Activated naive CD4-positive, alpha-beta T cell treated with anti-CD3 and anti-CD28 coated beads, Interleukin-2, amount 10 ng/mL, durations not matched to agents 7 days and 5 days (primary cell): ENCODE measurements at regions not wholly inside any gene's neighbourhood (a gene's known extent, or its start where the extent isn't known, plus 50 kb on each side); places are given as distances from the start of the nearest gene placed in this dataset.
A peak's percentile ranks its signal among the peaks of the same experiment; 100 is the strongest.

ENCODE experiments used
- CTCF ChIA-PET: fragments of 350-600 bp; sonication (Branson Sonifier 250); formaldehyde crosslinking; loops from one replicate; lab custom pipeline; 2021; ENCODE audit warnings: antibody characterized with exemption; lab: Charles Lee
- DNase-seq: peaks from one replicate; pipeline ENCODE4 v3.0.0-alpha.2; 2020
- H3K27ac Mint-ChIP-seq: one replicate; pipeline ENCODE4 v1.8.0; 2021; ENCODE audit warnings: mild to moderate bottlenecking, moderate library complexity, mixed read lengths
- H3K27me3 Mint-ChIP-seq: one replicate; pipeline ENCODE4 v1.8.0; 2021; ENCODE audit warnings: mild to moderate bottlenecking, mixed read lengths
- H3K36me3 Mint-ChIP-seq: one replicate; pipeline ENCODE4 v1.8.0; 2021; ENCODE audit warnings: mixed read lengths
- H3K4me1 Mint-ChIP-seq: one replicate; pipeline ENCODE4 v1.8.0; 2021; ENCODE audit warnings: mixed read lengths
- H3K4me3 Mint-ChIP-seq: one replicate; pipeline ENCODE4 v1.8.0; 2021; ENCODE audit warnings: mild to moderate bottlenecking, moderate library complexity, mixed read lengths
- H3K9me3 Mint-ChIP-seq: one replicate; pipeline ENCODE4 v1.8.0; 2021; ENCODE audit warnings: mixed read lengths

DNA sequence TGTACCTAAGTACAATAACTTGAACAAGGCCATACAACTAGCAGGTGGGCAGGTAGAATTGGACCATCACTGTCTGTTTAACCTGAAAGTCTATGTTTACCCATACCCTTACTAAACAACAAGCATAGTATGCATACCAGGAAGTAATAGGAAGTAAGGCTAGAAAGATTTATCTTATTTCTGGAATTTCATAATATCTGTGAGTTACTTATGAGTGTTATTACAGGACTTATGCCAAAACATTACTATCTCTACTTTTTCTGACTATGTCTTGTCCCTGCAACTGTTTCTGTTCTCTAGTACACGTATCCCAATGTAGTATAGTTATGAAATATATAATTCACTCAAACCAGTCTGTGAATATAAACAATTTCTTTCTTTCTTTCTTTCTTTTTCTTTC is 1400.8 kb upstream of the TENM4 start:
- no peaks in the 10 kb centered on the region for H3K27me3 Mint-ChIP-seq
- CTCF ChIA-PET = no interaction called here
- H3K9me3 Mint-ChIP-seq = peaks cover 3% of the 10 kb centered on the region
- no peaks in the 10 kb centered on the region for H3K4me1 Mint-ChIP-seq
- DNase-seq = no peak
- no peak overlapping the region for H3K4me3 Mint-ChIP-seq
- H3K27ac Mint-ChIP-seq = no peak overlapping the region
- no peaks in the 10 kb centered on the region for H3K36me3 Mint-ChIP-seq

DNA sequence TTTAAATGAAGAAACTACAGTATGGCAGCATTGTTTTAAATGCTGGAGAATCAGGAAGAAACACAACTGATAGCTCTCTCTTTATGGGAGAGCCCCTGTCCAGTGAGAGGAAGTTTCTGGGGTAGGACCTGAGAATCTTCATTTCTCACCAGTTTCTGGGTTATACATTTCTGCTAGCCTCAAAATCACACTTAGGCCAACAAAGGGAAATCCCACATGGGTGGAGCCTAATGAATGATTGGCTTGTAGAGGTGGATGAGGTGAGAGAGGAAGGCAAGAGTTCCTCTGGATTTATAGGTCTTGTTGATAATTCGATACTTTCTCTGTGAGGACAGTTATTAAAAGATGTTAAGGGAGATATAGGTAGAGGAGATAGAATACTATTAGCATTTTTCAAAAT is 1397.3 kb upstream of the TENM4 start:
- Mint-ChIP-seq H3K36me3 (no peaks in the 10 kb centered on the region), H3K4me3 (no peak overlapping the region), H3K27me3 (no peaks in the 10 kb centered on the region), H3K4me1 (no peaks in the 10 kb centered on the region), H3K9me3 (peaks cover 2% of the 10 kb centered on the region), H3K27ac (peak overlapping the region; percentile 2)
- CTCF ChIA-PET = no interaction called here
- no peak for DNase-seq

DNA sequence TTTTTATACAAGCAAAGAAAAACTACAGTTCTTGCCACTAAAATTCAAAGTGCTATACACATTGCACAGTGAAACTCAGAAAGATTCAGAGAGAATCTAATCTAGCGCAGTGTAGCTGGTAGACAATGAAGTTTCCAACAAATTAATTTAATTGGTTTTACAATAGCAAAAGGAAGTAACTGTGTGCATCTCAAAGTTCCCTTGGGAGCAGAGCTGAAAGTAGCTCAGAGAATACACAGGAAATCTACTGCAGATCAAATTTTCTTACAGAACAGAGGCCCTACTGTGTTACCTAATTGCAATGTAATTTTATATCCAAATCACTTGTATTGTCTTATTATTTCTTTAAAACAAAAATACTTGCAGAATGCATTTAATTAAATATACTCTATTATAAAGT is 1396.2 kb upstream of the TENM4 start:
- Mint-ChIP-seq H3K9me3 (peaks cover 2% of the 10 kb centered on the region), H3K27me3 (no peaks in the 10 kb centered on the region), H3K36me3 (no peaks in the 10 kb centered on the region), H3K4me3 (no peak overlapping the region), H3K4me1 (no peaks in the 10 kb centered on the region), H3K27ac (no peak overlapping the region)
- CTCF ChIA-PET = no interaction called here
- no peak for DNase-seq

DNA sequence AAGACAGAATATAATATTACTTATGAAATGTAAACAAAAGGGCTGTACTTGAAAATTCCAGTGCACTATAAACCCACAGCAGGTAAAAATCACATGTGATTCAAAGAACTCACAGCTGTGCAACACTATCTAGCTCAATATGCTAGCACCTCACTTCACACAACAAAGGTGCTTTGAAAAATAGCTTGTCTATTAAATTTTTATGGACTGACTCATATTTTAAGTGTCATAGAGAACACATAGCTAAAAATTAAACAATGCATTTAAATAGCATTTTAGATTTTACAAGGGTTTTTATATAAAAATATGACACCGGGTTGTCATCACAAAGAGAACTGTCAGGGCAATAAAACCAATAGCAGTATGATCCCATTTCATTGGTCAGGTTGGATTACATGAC is 1390.5 kb upstream of the TENM4 start:
- H3K4me3 Mint-ChIP-seq = no peak overlapping the region

DNA sequence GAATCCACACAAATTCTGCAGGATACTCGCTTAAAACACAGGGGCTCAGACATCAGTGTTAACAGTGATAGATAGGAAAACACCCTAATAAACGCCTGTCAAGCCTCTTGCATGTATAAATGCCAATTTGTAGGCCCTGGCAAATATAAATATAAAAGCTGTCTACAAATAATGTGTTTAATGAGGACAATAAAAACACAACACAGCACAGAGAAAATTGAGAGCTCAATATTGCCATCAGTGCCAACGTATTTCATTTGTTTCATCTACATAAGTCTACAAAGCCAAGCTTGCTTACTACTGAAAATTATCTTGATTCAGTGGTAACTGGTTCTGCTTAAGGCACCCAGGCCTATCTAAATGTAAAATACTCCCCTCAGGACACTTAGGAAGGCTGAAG is 1387.0 kb upstream of the TENM4 start:
- H3K27me3 Mint-ChIP-seq = no peaks in the 10 kb centered on the region
- no peak overlapping the region for H3K4me3 Mint-ChIP-seq
- H3K36me3 Mint-ChIP-seq = no peaks in the 10 kb centered on the region
- no peaks in the 10 kb centered on the region for H3K4me1 Mint-ChIP-seq
- CTCF ChIA-PET = no interaction called here
- DNase-seq = no peak
- H3K9me3 Mint-ChIP-seq = no peaks in the 10 kb centered on the region
- no peak overlapping the region for H3K27ac Mint-ChIP-seq

More for the DNA sequence above, 1390.5 kb upstream of the TENM4 start:
- Mint-ChIP-seq H3K27ac (no peak overlapping the region), H3K4me1 (no peaks in the 10 kb centered on the region), H3K9me3 (peaks cover 2% of the 10 kb centered on the region), H3K27me3 (no peaks in the 10 kb centered on the region), H3K36me3 (no peaks in the 10 kb centered on the region)
- CTCF ChIA-PET = no interaction called here
- no peak for DNase-seq

DNA sequence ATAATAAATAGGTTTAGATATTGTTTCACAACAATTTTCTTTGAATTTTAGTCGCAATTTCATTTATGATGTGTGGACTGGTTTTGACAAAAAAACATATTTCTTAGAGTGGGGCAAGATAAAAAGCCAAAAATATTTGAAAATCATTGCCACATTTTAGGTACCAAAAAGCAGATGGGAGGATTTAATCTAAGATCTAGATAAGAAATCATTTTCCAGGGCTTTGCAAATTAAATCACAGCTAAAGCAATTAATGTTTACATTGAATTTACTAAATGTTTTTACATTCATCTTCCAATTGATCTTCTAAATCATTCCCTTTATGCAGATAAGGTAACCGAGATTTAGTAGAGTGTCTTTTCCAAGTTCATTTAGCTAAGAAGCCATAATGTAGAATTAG is 1386.0 kb upstream of the TENM4 start:
- Mint-ChIP-seq H3K4me1 (no peaks in the 10 kb centered on the region), H3K36me3 (no peaks in the 10 kb centered on the region), H3K27me3 (no peaks in the 10 kb centered on the region), H3K27ac (no peak overlapping the region), H3K4me3 (no peak overlapping the region), H3K9me3 (no peaks in the 10 kb centered on the region)
- CTCF ChIA-PET = no interaction called here
- DNase-seq = no peak

- Mint-ChIP-seq H3K4me3 (no peak overlapping the region), H3K36me3 (no peaks in the 10 kb centered on the region), H3K27ac (no peak overlapping the region), H3K9me3 (no peaks in the 10 kb centered on the region), H3K4me1 (no peaks in the 10 kb centered on the region), H3K27me3 (no peaks in the 10 kb centered on the region)
- CTCF ChIA-PET = no interaction called here
- DNase-seq = no peak
These were observed 1381.5 kb upstream of the TENM4 start for GRCh38 chr11:80822308-80822707.

DNA sequence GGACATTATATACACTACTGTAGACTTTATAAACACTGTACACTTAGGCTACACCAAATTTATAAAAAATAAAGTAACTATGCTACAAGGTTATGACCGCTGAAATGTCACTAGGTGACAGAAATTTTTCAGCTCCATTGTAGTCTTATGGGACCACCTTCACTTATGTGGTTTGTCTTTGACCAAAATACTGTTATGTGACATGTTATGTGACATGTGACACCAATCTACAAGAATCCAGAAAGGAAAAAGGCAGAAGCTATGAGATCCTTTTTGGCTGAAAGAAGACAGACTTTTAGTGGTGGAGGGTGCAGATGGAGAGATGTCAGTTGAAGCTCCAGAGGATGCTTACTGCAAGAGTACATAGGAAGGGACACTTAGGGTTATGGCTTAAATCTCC is 1378.4 kb upstream of the TENM4 start:
- no peak overlapping the region for H3K27ac Mint-ChIP-seq
- CTCF ChIA-PET = no interaction called here
- no peaks in the 10 kb centered on the region for H3K27me3 Mint-ChIP-seq
- no peak overlapping the region for H3K4me3 Mint-ChIP-seq
- H3K9me3 Mint-ChIP-seq = no peaks in the 10 kb centered on the region
- H3K4me1 Mint-ChIP-seq = no peaks in the 10 kb centered on the region
- no peak for DNase-seq
- H3K36me3 Mint-ChIP-seq = no peaks in the 10 kb centered on the region

DNA sequence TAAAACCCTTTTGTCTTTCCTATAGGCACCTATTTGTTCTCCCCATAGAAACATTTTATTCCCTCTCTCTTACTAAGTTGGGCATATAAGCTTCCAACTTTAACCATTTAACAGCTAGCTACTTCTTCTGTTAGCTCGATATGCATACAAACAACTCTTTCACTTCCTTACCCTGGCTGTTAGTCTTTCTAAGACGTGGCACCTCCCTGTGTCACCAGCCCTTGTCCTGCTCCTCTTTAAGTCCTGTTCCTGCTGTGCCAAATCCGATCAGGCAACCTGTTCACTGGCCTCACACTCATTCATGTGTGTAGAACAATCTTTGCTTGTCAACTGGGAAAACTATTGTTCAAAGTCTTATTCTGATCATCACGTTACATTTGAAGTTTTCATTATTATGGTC is 1376.1 kb upstream of the TENM4 start:
- no peaks in the 10 kb centered on the region for H3K36me3 Mint-ChIP-seq
- no peaks in the 10 kb centered on the region for H3K9me3 Mint-ChIP-seq
- no peaks in the 10 kb centered on the region for H3K4me1 Mint-ChIP-seq
- H3K27ac Mint-ChIP-seq = no peak overlapping the region
- CTCF ChIA-PET = no interaction called here
- H3K27me3 Mint-ChIP-seq = no peaks in the 10 kb centered on the region
- no peak overlapping the region for H3K4me3 Mint-ChIP-seq
- no peak for DNase-seq

GRCh38 chr11:80816454-80816847 is 1375.6 kb upstream of the TENM4 start:
- CTCF ChIA-PET = no interaction called here
- no peak overlapping the region for H3K4me3 Mint-ChIP-seq
- H3K27me3 Mint-ChIP-seq = no peaks in the 10 kb centered on the region
- no peaks in the 10 kb centered on the region for H3K4me1 Mint-ChIP-seq
- no peak overlapping the region for H3K27ac Mint-ChIP-seq
- no peak for DNase-seq
- H3K36me3 Mint-ChIP-seq = no peaks in the 10 kb centered on the region
- no peaks in the 10 kb centered on the region for H3K9me3 Mint-ChIP-seq

- Mint-ChIP-seq H3K4me1 (no peaks in the 10 kb centered on the region), H3K27me3 (no peaks in the 10 kb centered on the region), H3K36me3 (no peaks in the 10 kb centered on the region), H3K9me3 (no peaks in the 10 kb centered on the region), H3K4me3 (no peak overlapping the region), H3K27ac (no peak overlapping the region)
- CTCF ChIA-PET = no interaction called here
- DNase-seq = no peak
These were observed 1375.1 kb upstream of the TENM4 start for GRCh38 chr11:80815752-80816453.

DNA sequence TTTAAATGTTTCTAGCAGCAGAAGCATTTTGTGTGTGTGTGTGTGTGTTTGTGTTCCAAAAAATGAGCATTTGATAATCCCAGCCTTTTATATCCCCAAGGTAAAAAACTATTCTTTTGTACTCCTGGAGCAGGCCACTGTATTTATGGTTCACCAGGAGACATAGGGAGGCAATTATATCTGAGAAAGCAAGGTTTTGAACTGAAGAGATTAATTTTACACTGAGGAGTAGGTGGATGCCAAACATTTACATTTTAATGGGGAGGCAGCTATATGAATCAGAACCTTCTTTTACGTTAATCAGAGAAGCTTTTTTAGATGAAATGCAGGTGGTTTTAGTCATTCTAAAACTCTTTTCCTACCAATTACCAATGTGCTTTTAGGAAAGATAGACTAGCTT is 1374.0 kb upstream of the TENM4 start:
- Mint-ChIP-seq H3K9me3 (no peaks in the 10 kb centered on the region), H3K27me3 (no peaks in the 10 kb centered on the region), H3K36me3 (no peaks in the 10 kb centered on the region), H3K4me1 (no peaks in the 10 kb centered on the region), H3K27ac (no peak overlapping the region), H3K4me3 (no peak overlapping the region)
- no peak for DNase-seq
- CTCF ChIA-PET = no interaction called here

DNA sequence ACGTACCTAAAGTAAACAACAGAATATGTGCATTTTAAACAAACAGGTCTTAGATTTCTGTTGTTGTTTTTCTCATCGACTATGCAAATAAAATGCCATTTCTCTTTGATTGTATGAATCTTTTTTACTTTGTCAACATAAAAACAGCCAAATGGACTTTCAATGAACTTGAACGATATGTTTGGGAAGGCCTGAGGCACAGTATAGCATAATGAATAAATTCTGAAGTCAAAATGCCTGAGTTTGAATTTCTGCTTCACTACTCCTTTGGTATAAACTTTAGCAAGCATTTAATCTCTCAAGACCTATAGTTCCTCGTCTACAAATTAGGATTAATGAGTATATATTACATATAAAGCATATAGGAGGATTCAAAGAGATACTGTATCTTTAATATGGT is 1369.9 kb upstream of the TENM4 start:
- no peak overlapping the region for H3K27ac Mint-ChIP-seq
- CTCF ChIA-PET = no interaction called here
- no peak for DNase-seq
- H3K4me3 Mint-ChIP-seq = no peak overlapping the region
- no peaks in the 10 kb centered on the region for H3K4me1 Mint-ChIP-seq
- no peaks in the 10 kb centered on the region for H3K36me3 Mint-ChIP-seq
- H3K27me3 Mint-ChIP-seq = no peaks in the 10 kb centered on the region
- H3K9me3 Mint-ChIP-seq = no peaks in the 10 kb centered on the region

DNA sequence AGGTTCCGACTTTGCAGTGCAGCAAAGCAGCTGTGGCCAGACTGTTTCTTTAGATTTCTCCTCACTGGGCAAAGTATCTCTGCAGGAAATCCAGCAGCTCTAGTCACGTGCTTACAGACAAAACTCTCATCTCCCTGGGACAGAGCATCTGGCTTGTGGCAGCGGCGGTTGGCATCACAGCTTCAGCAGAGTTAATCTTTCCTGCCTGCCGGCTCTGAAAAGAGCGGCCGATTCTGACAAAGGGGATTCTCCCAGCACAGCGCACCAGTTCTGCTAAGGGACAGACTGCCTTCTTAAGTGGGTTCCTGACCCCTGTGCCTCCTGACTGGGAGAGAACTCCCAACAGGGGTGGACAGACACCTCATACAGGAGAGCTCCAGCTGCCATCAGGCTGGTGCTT is 1357.3 kb upstream of the TENM4 start:
- CTCF ChIA-PET = no interaction called here
- H3K9me3 Mint-ChIP-seq = peaks cover 21% of the 10 kb centered on the region
- no peaks in the 10 kb centered on the region for H3K4me1 Mint-ChIP-seq
- DNase-seq = no peak
- no peak overlapping the region for H3K4me3 Mint-ChIP-seq
- no peaks in the 10 kb centered on the region for H3K36me3 Mint-ChIP-seq
- no peaks in the 10 kb centered on the region for H3K27me3 Mint-ChIP-seq
- no peak overlapping the region for H3K27ac Mint-ChIP-seq

DNA sequence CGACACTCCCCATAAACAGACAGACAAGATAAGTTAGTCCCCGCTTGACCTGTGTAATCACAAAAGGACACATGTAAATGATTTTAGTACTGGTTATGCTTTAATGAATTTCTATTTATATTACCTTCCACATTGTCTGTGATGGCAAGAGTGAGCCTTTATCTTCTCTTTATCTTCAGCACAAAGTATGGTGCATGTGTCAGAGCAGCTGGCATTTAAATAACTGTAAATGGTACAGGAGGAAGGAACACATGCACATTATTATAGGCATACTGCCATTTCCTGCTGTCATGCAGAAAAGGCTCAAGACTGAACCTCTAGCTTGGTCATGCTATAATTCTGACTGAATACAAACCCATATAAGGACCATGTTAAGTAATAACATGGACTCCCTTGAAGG is 1342.7 kb upstream of the TENM4 start:
- CTCF ChIA-PET = no interaction called here
- no peak overlapping the region for H3K27ac Mint-ChIP-seq
- no peaks in the 10 kb centered on the region for H3K27me3 Mint-ChIP-seq
- no peak overlapping the region for H3K4me3 Mint-ChIP-seq
- DNase-seq = no peak
- H3K4me1 Mint-ChIP-seq = no peaks in the 10 kb centered on the region
- no peaks in the 10 kb centered on the region for H3K36me3 Mint-ChIP-seq
- H3K9me3 Mint-ChIP-seq = peaks cover 11% of the 10 kb centered on the region
